Esophagus (tissue), 2 donors: ENCODE measurements at regions not wholly inside any gene's neighbourhood (a gene's known extent, or its start where the extent isn't known, plus 50 kb on each side); places are given as distances from the start of the nearest gene placed in this dataset.
"Not testable (repeated sequence)": the region's sequence is repeated elsewhere in the genome, so short reads cannot be mapped to it uniquely, and the experiment has no call there.

ENCODE experiments used
- H3K27ac ChIP-seq, 2 donors: one replicate each; pipeline ENCODE4 v1.5.1; 2013; ENCODE audit warnings: low read depth in 2 of 2, mild to moderate bottlenecking in 2 of 2, inconsistent platforms in 1 of 2, low read length in 1 of 2, moderate library complexity in 1 of 2
- H3K27me3 ChIP-seq, 2 donors: one replicate each; pipeline ENCODE4 v1.6.1; 2013; ENCODE audit warnings: low read length in 2 of 2, control low read depth in 1 of 2, mild to moderate bottlenecking in 1 of 2; ENCODE audit not compliant: insufficient read depth in 2 of 2, control insufficient read depth in 1 of 2
- H3K36me3 ChIP-seq, 2 donors: one replicate each; pipeline ENCODE4 v1.6.1; 2013; ENCODE audit warnings: low read length in 1 of 2; ENCODE audit not compliant: control insufficient read depth in 2 of 2, insufficient read depth in 2 of 2
- H3K4me1 ChIP-seq, 2 donors: one replicate each; pipeline ENCODE4 v1.6.1; 2013; ENCODE audit warnings: low read length in 1 of 2; ENCODE audit not compliant: control insufficient read depth in 2 of 2, insufficient read depth in 2 of 2
- H3K4me3 ChIP-seq, 2 donors: one replicate each; pipeline ENCODE4 v1.5.1; 2013; ENCODE audit warnings: low read length in 2 of 2, mild to moderate bottlenecking in 2 of 2, low read depth in 1 of 2, moderate library complexity in 1 of 2
- H3K9me3 ChIP-seq, 2 donors: one replicate each; pipeline ENCODE4 v1.6.1; 2013; ENCODE audit warnings: mild to moderate bottlenecking in 2 of 2, low read depth in 1 of 2, low read length in 1 of 2, moderate library complexity in 1 of 2; ENCODE audit not compliant: control insufficient read depth in 2 of 2, insufficient read depth in 1 of 2
- WGBS, 2 donors: extraction: QIAGEN DNeasy Blood & Tissue Kit; methylation state at CpG; one replicate each; pipeline ENCODE4 v1.1.7; 2013; 5-methylcytosine and 5-hydroxymethylcytosine counted together
- donor health status: healthy with polysubstance abuse.
- donor health status: Bipolar disorder and iron deficiency.

- no peaks in the 10 kb centered on the region for H3K36me3 ChIP-seq
- H3K4me1 ChIP-seq = no peaks in the 10 kb centered on the region
- H3K27me3 ChIP-seq = no peaks in the 10 kb centered on the region
- no peak overlapping the region for H3K27ac ChIP-seq
- H3K4me3 ChIP-seq = no peak overlapping the region
- H3K9me3 ChIP-seq = no peaks in the 10 kb centered on the region
- WGBS, 2 donors = 58 to 63% methylated on average over 4 of the region's 4 CpGs
These were observed 208.2 kb downstream of the TMA16 start for GRCh38 chr4:163702736-163703135.

DNA sequence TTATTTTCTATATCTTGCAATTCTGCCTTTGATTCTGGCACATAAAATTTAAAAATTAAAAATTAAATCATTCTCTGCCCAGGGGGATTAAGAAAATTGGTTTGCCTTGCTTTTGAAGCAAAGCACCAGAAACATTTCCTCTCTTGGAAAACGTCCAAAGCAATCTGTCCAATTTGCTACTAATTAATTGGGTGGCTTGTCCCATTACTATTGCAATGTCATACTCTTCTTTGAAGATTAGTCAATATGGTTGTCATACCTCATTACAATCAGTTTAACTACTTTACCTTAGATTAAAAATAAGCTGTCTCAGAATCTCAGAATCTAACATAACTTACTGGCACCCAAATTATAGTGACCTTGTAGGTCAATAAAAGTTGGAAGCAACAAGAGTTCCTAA, 208.8 kb downstream of the TMA16 start:
- no peaks in the 10 kb centered on the region for H3K9me3 ChIP-seq
- no peaks in the 10 kb centered on the region for H3K36me3 ChIP-seq
- no peaks in the 10 kb centered on the region for H3K4me1 ChIP-seq
- WGBS, 2 donors = 19 to 41% methylated on average over 1 of the region's 1 CpG
- H3K4me3 ChIP-seq = no peak overlapping the region
- no peak overlapping the region for H3K27ac ChIP-seq
- no peaks in the 10 kb centered on the region for H3K27me3 ChIP-seq

GRCh38 chr4:163707873-163708272, 213.4 kb downstream of the TMA16 start:
- no peaks in the 10 kb centered on the region for H3K36me3 ChIP-seq
- no peak overlapping the region for H3K4me3 ChIP-seq
- H3K9me3 ChIP-seq = no peaks in the 10 kb centered on the region
- H3K27ac ChIP-seq = no peak overlapping the region
- no peaks in the 10 kb centered on the region for H3K27me3 ChIP-seq
- no peaks in the 10 kb centered on the region for H3K4me1 ChIP-seq

GRCh38 chr4:163709601-163710000, 215.1 kb downstream of the TMA16 start:
- 93 to 95% methylated on average over 1 of the region's 1 CpG for WGBS, 2 donors

GRCh38 chr4:163710158-163710557, 215.7 kb downstream of the TMA16 start:
- 74 to 77% methylated on average over 2 of the region's 2 CpGs for WGBS, 2 donors
- H3K4me3 ChIP-seq = no peak overlapping the region
- no peak overlapping the region for H3K27ac ChIP-seq
- H3K27me3 ChIP-seq = no peaks in the 10 kb centered on the region
- H3K4me1 ChIP-seq = no peaks in the 10 kb centered on the region
- H3K9me3 ChIP-seq = no peaks in the 10 kb centered on the region
- H3K36me3 ChIP-seq = no peaks in the 10 kb centered on the region

More at GRCh38 chr4:163709601-163710000, 215.1 kb downstream of the TMA16 start:
- H3K36me3 ChIP-seq = no peaks in the 10 kb centered on the region
- no peak overlapping the region for H3K4me3 ChIP-seq
- H3K4me1 ChIP-seq = no peaks in the 10 kb centered on the region
- H3K27me3 ChIP-seq = no peaks in the 10 kb centered on the region
- no peak overlapping the region for H3K27ac ChIP-seq
- no peaks in the 10 kb centered on the region for H3K9me3 ChIP-seq

DNA sequence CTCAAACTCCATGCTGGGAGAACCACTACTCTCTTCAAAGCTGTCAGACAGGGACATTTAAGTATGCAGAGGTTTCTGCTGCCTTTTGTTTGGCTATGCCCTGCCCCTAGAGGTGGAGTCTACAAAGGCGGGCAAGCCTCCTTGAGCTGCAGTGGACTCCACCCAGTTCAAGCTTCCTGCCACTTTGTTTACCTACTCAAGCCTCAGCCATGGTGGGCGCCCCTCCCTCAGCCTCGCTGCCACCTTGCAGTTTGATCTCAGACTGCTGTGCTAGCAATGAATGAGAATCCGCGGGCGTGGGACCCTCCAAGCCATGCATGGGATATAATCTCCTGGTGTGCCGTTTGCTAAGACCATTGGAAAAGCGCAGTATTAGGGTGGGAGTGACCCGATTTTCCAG, 230.0 kb downstream of the TMA16 start:
- not testable (repeated sequence) for H3K27me3 ChIP-seq, H3K4me3 ChIP-seq, H3K9me3 ChIP-seq, H3K4me1 ChIP-seq, H3K36me3 ChIP-seq, H3K27ac ChIP-seq
- WGBS, 2 donors = 94% methylated on average over 7 to 9 of the region's 9 CpGs

GRCh38 chr4:163726641-163727040, 232.2 kb downstream of the TMA16 start:
- no peaks in the 10 kb centered on the region for H3K4me1 ChIP-seq
- no peak overlapping the region for H3K27ac ChIP-seq
- WGBS, 2 donors = 63 to 65% methylated on average over 2 of the region's 2 CpGs

DNA sequence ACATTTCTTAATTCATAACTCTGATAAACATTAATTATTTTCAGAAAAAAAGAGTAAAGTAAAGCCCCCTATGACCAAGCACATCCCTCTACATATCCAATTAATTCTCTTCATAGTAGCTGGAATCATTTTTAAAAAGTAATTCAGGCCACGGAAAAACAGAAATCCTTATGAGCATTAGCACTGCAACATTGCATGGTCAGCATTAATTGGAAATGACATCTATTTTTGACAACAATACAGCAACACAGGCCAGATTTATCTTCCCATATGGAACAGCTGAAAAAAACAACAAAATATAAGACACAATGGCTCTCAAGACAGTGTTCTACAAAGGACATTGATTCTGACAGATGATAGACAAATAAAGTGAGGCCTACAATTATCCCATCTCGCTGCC, 236.6 kb downstream of the TMA16 start:
- Histone ChIP-seq H3K27me3 (no peaks in the 10 kb centered on the region), H3K4me3 (no peak overlapping the region), H3K36me3 (no peaks in the 10 kb centered on the region), H3K27ac (no peak overlapping the region), H3K4me1 (no peaks in the 10 kb centered on the region), H3K9me3 (no peaks in the 10 kb centered on the region)
- 76 to 79% methylated on average over 2 of the region's 2 CpGs for WGBS, 2 donors

More at GRCh38 chr4:163726641-163727040, 232.2 kb downstream of the TMA16 start:
- no peaks in the 10 kb centered on the region for H3K9me3 ChIP-seq
- H3K27me3 ChIP-seq = no peaks in the 10 kb centered on the region
- no peak overlapping the region for H3K4me3 ChIP-seq
- H3K36me3 ChIP-seq = no peaks in the 10 kb centered on the region

- H3K27ac ChIP-seq = no peak overlapping the region
- H3K36me3 ChIP-seq = no peaks in the 10 kb centered on the region
These were observed 238.0 kb downstream of the TMA16 start for GRCh38 chr4:163732473-163732872.

GRCh38 chr4:163736876-163737275, 242.4 kb downstream of the TMA16 start:
- no peaks in the 10 kb centered on the region for H3K27me3 ChIP-seq
- no peaks in the 10 kb centered on the region for H3K36me3 ChIP-seq
- no peak overlapping the region for H3K27ac ChIP-seq
- H3K9me3 ChIP-seq = no peaks in the 10 kb centered on the region
- 81 to 87% methylated on average over 3 of the region's 3 CpGs for WGBS, 2 donors
- no peaks in the 10 kb centered on the region for H3K4me1 ChIP-seq
- no peak overlapping the region for H3K4me3 ChIP-seq

More at GRCh38 chr4:163732473-163732872, 238.0 kb downstream of the TMA16 start:
- H3K4me3 ChIP-seq = no peak overlapping the region
- H3K4me1 ChIP-seq = no peaks in the 10 kb centered on the region
- H3K27me3 ChIP-seq = no peaks in the 10 kb centered on the region
- no peaks in the 10 kb centered on the region for H3K9me3 ChIP-seq
